B cell (primary cell): ENCODE measurements at regions not wholly inside any gene's neighbourhood (a gene's known extent, or its start where the extent isn't known, plus 50 kb on each side); places are given as distances from the start of the nearest gene placed in this dataset.

Experiments
- CTCF ChIP-seq: fragments of 200-600 bp; IDR thresholded peaks from one replicate; pipeline ENCODE4 v1.8.0; 2022; ENCODE audit warnings: antibody characterized with exemption, mild to moderate bottlenecking
- EZH2 ChIP-seq: IDR thresholded peaks from 2 replicates; pipeline ENCODE4 v1.6.1; 2012; ENCODE audit warnings: borderline replicate concordance, low read depth, mild to moderate bottlenecking, moderate library complexity, low read length; ENCODE audit not compliant: insufficient read depth, poor library complexity, severe bottlenecking

GRCh38 chr2:117661619-117662018, 152.9 kb upstream of the DDX18 start:
- TF ChIP-seq CTCF (no peak), EZH2 (no peak)
